NCI-H69 (cell line): ENCODE measurements at regions not wholly inside any gene's neighbourhood (a gene's known extent, or its start where the extent isn't known, plus 50 kb on each side); places are given as distances from the start of the nearest gene placed in this dataset.

ENCODE experiments used
- DNase-seq: peaks from one replicate; lab custom pipeline; 2025; lab: John Stamatoyannopoulos, UW

GRCh38 chr2:10201201-10201600 is 78.7 kb downstream of the RRM2 start:
- DNase-seq, result no peak

- DNase-seq, result no peak
These were observed 79.7 kb downstream of the RRM2 start for GRCh38 chr2:10202131-10202665.

GRCh38 chr2:10204326-10205161 is 82.0 kb downstream of the RRM2 start:
- peak; percentile 96 for DNase-seq

GRCh38 chr2:10205162-10205475 is 82.6 kb downstream of the RRM2 start:
- no peak for DNase-seq

- peak; percentile 51 for DNase-seq
These were observed 86.2 kb downstream of the RRM2 start for GRCh38 chr2:10208736-10209135.

GRCh38 chr2:10209406-10209935 is 86.9 kb downstream of the RRM2 start:
- DNase-seq, result no peak

DNA sequence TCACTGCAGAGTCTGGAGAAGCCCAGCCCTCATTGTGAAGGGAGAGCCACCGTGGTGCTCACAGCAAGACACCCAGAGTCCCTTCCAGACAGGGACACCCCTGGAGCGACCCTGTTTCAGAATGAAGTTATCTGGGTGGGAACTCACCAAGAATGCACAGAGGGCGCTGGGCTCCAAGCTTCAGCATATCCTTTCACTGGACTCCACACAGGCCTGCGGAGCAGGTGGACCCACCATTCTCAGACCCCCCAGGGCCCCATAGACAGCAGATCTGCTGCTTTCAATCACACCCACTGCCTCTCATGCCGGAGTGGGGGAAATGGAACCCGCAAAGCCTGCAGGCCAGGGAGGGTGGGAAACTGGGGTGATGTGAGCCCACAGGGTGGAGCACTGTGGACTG is 87.8 kb downstream of the RRM2 start:
- no peak for DNase-seq

GRCh38 chr2:10211844-10212422 is 89.4 kb downstream of the RRM2 start:
- peak; percentile 85 for DNase-seq

GRCh38 chr2:10212827-10213226 is 89.9 kb upstream of the HPCAL1 start:
- DNase-seq, result no peak

GRCh38 chr2:10214179-10214578 is 88.5 kb upstream of the HPCAL1 start:
- DNase-seq, result no peak

- no peak for DNase-seq
These were observed 87.2 kb upstream of the HPCAL1 start for GRCh38 chr2:10215393-10215935.

GRCh38 chr2:10216677-10217488 is 85.8 kb upstream of the HPCAL1 start:
- no peak for DNase-seq

GRCh38 chr2:10217489-10218435 is 84.9 kb upstream of the HPCAL1 start:
- peak; percentile 15 for DNase-seq

- peak; percentile 62 for DNase-seq
These were observed 82.4 kb upstream of the HPCAL1 start for GRCh38 chr2:10220045-10220901.

DNA sequence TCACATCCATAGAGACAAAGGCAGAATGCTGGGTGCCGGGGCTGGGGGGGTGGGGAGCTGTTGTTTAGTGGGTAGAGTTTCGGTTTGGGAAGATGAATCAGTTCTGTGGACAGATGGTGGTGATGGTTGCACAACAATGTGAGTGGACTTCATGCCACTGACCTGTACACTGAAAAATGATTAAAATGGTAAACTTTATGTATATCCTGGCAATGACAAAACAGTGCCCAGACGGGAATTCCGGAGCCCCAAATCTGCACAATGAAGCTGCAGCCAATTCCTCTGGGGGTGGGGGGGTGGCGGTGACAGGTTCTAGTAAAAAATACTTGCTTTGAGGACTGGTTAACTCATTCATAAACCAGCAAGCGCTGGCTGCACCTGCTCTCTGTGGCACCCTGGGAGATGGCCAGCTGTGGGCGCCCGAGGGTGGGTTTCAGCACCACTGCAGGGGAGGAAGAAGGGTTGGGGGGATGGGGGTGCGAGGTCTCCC is 81.8 kb upstream of the HPCAL1 start:
- DNase-seq, result peak; percentile 71

GRCh38 chr2:10221443-10221842 is 81.3 kb upstream of the HPCAL1 start:
- DNase-seq, result peak; percentile 86

DNA sequence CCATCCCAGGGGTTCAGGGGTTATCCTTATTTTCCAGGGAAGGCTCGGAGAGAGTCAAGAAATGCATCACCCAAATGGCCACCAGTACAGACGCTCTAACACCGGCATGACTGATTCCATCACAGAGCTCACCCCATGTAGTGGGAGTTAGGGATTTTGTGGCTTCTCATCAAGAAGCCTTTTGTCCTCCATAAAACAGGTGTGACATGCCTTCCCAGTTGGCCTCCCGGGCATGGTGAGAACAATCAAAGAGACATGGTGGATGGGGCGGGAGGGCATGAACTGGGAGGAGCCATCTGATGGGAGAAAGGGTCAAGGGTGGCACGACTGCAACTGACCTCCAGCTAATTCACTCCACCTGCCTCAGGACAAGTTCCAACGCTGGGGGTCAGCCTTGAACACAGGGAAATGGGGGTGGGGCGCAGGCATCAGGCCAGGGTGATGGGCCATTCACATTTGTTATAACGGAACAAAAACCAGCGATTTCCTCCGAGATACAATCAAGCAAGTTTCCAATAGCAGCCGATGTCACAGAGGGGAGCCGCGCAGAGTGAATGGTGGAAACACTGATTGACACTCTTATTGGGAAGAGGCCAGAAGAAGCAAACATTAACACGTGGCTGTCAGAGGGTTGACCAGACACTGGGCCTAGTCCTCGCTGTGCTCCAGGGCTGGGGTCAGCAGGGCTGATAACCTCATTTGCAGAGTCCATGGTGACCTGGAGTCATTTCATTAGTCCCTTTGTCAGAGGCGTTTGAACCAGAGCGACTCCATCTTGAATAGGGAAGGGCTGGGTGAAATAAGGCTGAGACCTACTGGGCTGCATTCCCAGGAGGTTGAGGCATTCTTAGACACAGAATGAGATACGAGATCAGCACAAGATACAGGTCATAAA is 80.5 kb upstream of the HPCAL1 start:
- DNase-seq, result no peak

- no peak for DNase-seq
These were observed 79.2 kb upstream of the HPCAL1 start for GRCh38 chr2:10223471-10223870.
